ENCODE measurements at regions not wholly inside any gene's neighbourhood (a gene's known extent, or its start where the extent isn't known, plus 50 kb on each side); places are given as distances from the start of the nearest gene placed in this dataset.

DNA sequence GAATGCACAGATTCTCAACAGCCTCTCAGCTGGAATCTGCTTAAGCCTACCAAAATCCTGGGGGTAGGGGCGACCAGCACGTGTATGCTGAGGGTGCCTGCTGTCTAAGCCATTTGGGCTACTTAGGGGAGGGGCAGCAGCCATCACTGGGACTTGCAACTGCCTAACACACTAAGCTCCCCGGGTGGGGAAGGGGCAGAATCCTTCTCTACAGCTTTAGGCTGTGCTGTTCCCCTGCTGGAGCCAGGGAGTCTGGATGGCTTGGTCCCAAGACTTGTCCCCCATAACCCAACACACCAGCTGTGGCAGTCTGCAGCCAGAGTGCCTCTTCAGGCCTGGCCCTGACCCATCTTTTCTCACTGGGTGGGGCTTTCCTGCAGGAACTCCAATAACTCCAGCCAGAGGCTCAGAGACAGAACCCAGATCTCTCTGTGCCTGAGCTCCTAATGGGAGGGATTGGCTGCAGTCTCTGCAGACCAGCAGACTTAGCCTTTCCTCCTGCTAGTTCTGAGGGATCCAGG is 305.4 kb upstream of the RND3 start:
- H3K36me3 Mint-ChIP-seq (ENCODE audit: low read depth, unreplicated experiment): no peaks in the 10 kb centered on the region
- Histone ChIP-seq H3K79me2 (ENCODE audit: insufficient read depth, low read length) (no peaks in the 10 kb centered on the region), H3K4me2 (ENCODE audit: low read length) (no peak overlapping the region), H3K27ac (ENCODE audit: low read depth, low read length) (no peak overlapping the region), H4K20me1 (ENCODE audit: insufficient read depth, low read length) (no peaks in the 10 kb centered on the region), H3K27me3 (ENCODE audit: insufficient read depth, low read length) (no peaks in the 10 kb centered on the region), H3K9ac (ENCODE audit: low read length) (no peak overlapping the region), H2AFZ (ENCODE audit: low read depth, low read length) (no peak overlapping the region), H3K9me3 (ENCODE audit: insufficient read depth, low read depth, low read length) (peaks cover 3% of the 10 kb centered on the region), H3K4me1 (ENCODE audit: insufficient read depth, low read length) (no peaks in the 10 kb centered on the region), H3K4me3 (ENCODE audit: insufficient read depth, low read depth, low read length) (no peak overlapping the region), H3K36me3 (ENCODE audit: insufficient read depth, low read length) (no peaks in the 10 kb centered on the region)
- no peak overlapping the region for H3K4me3 Mint-ChIP-seq (ENCODE audit: unreplicated experiment)
- FAIRE-seq: no peak
- no peaks in the 10 kb centered on the region for H3K4me1 Mint-ChIP-seq (ENCODE audit: low read depth, unreplicated experiment)
- no peak for TF ChIP-seq EZH2 (IDR thresholded peaks at IDR 0.05; ENCODE audit: insufficient read depth, low read length)
- no peak for TF ChIP-seq CTCF (IDR thresholded peaks at IDR 0.05; ENCODE audit: insufficient read depth, low read depth, low read length)
- H3K27ac Mint-ChIP-seq (ENCODE audit: unreplicated experiment): no peak overlapping the region
- no peaks in the 10 kb centered on the region for H3K27me3 Mint-ChIP-seq (ENCODE audit: low read depth, unreplicated experiment)
- no peak for DNase-seq (ENCODE audit: low read depth)
- H3K9me3 Mint-ChIP-seq (ENCODE audit: unreplicated experiment): no peaks in the 10 kb centered on the region

GRCh38 chr2:150791567-150791966 is 304.1 kb upstream of the RND3 start:
- no peak overlapping the region for H3K9ac ChIP-seq (ENCODE audit: low read length)
- no peaks in the 10 kb centered on the region for H3K36me3 ChIP-seq (ENCODE audit: insufficient read depth, low read length)
- no peaks in the 10 kb centered on the region for H4K20me1 ChIP-seq (ENCODE audit: insufficient read depth, low read length)
- H3K4me3 ChIP-seq (ENCODE audit: insufficient read depth, low read depth, low read length): no peak overlapping the region
- FAIRE-seq (no peak), DNase-seq (ENCODE audit: low read depth) (no peak)
- H3K9me3 ChIP-seq (ENCODE audit: insufficient read depth, low read depth, low read length): peaks cover 3% of the 10 kb centered on the region
- H3K27me3 ChIP-seq (ENCODE audit: insufficient read depth, low read length): no peaks in the 10 kb centered on the region
- no peak overlapping the region for H2AFZ ChIP-seq (ENCODE audit: low read depth, low read length)
- TF ChIP-seq CTCF (IDR thresholded peaks at IDR 0.05; ENCODE audit: insufficient read depth, low read depth, low read length): no peak
- no peak for TF ChIP-seq EZH2 (IDR thresholded peaks at IDR 0.05; ENCODE audit: insufficient read depth, low read length)
- Mint-ChIP-seq H3K9me3 (ENCODE audit: unreplicated experiment) (no peaks in the 10 kb centered on the region), H3K27me3 (ENCODE audit: low read depth, unreplicated experiment) (no peaks in the 10 kb centered on the region), H3K4me1 (ENCODE audit: low read depth, unreplicated experiment) (no peaks in the 10 kb centered on the region), H3K36me3 (ENCODE audit: low read depth, unreplicated experiment) (no peaks in the 10 kb centered on the region), H3K4me3 (ENCODE audit: unreplicated experiment) (no peak overlapping the region), H3K27ac (ENCODE audit: unreplicated experiment) (no peak overlapping the region)
- H3K79me2 ChIP-seq (ENCODE audit: insufficient read depth, low read length): no peaks in the 10 kb centered on the region
- H3K27ac ChIP-seq (ENCODE audit: low read depth, low read length): no peak overlapping the region
- H3K4me2 ChIP-seq (ENCODE audit: low read length): no peak overlapping the region
- H3K4me1 ChIP-seq (ENCODE audit: insufficient read depth, low read length): no peaks in the 10 kb centered on the region

DNA sequence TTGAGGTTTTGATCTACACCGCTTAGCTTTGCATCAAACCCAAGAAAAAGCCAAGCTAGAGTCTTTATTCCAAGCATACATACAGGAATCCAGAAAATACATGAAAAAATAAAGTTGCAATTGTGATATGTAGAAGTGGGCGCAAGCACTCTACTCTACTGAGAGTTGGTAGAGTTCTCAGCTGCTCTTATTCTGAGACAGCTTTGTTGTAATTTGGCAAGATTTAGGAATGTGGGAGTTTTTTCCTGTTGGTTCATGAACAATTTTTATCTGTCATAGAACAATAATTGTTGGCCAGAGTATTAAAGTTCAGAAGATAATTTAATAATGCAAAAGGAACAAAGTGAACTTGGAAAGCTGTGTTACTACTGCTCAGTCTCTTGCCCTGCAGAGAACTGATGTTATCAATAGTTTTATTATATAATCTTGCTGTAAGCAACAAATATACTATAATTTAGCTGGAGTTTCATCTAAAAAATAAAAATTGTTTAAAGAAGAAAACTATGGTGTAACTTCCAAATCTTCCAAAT is 302.0 kb upstream of the RND3 start:
- no peak for DNase-seq (ENCODE audit: low read depth)
- FAIRE-seq: no peak
- Histone ChIP-seq H3K36me3 (ENCODE audit: insufficient read depth, low read length) (no peaks in the 10 kb centered on the region), H3K4me2 (ENCODE audit: low read length) (no peak overlapping the region), H2AFZ (ENCODE audit: low read depth, low read length) (no peak overlapping the region), H3K4me3 (ENCODE audit: insufficient read depth, low read depth, low read length) (no peak overlapping the region), H4K20me1 (ENCODE audit: insufficient read depth, low read length) (no peaks in the 10 kb centered on the region), H3K9ac (ENCODE audit: low read length) (no peak overlapping the region), H3K9me3 (ENCODE audit: insufficient read depth, low read depth, low read length) (peaks cover 3% of the 10 kb centered on the region), H3K27ac (ENCODE audit: low read depth, low read length) (no peak overlapping the region), H3K4me1 (ENCODE audit: insufficient read depth, low read length) (no peaks in the 10 kb centered on the region), H3K79me2 (ENCODE audit: insufficient read depth, low read length) (no peaks in the 10 kb centered on the region), H3K27me3 (ENCODE audit: insufficient read depth, low read length) (no peaks in the 10 kb centered on the region)
- TF ChIP-seq CTCF (IDR thresholded peaks at IDR 0.05; ENCODE audit: insufficient read depth, low read depth, low read length): no peak
- no peak for TF ChIP-seq EZH2 (IDR thresholded peaks at IDR 0.05; ENCODE audit: insufficient read depth, low read length)
- Mint-ChIP-seq H3K36me3 (ENCODE audit: low read depth, unreplicated experiment) (no peaks in the 10 kb centered on the region), H3K9me3 (ENCODE audit: unreplicated experiment) (no peaks in the 10 kb centered on the region), H3K27ac (ENCODE audit: unreplicated experiment) (no peak overlapping the region), H3K4me3 (ENCODE audit: unreplicated experiment) (no peak overlapping the region), H3K4me1 (ENCODE audit: low read depth, unreplicated experiment) (no peaks in the 10 kb centered on the region), H3K27me3 (ENCODE audit: low read depth, unreplicated experiment) (no peaks in the 10 kb centered on the region)

Data from astrocyte (in vitro differentiated cells and primary cell).